ENCODE measurements at regions not wholly inside any gene's neighbourhood (a gene's known extent, or its start where the extent isn't known, plus 50 kb on each side); places are given as distances from the start of the nearest gene placed in this dataset.

- no peak for TF ChIP-seq CTCF (conservative IDR thresholded peaks at IDR 0.05 in 1 of 2, IDR thresholded peaks at IDR 0.05 in 1 of 2; ENCODE audit: extremely low read depth in 1 of 2, insufficient read depth in 1 of 2, low read depth in 1 of 2, low read length in 2 of 2)
- no peak for TF ChIP-seq EZH2 (IDR thresholded peaks at IDR 0.05; ENCODE audit: borderline replicate concordance, low read length)
Observed at GRCh38 chr7:156143158-156143557, 330.9 kb upstream of the SHH start.

All from mammary epithelial cell (primary cell).